SU-DHL-6 (cell line): ENCODE measurements at regions not wholly inside any gene's neighbourhood (a gene's known extent, or its start where the extent isn't known, plus 50 kb on each side); places are given as distances from the start of the nearest gene placed in this dataset.

Experiments
- EZH2phosphoT487 ChIP-seq: fragments of 200-600 bp; sonication (generic), shearing (Covaris generic); conservative IDR thresholded peaks from 2 replicates; pipeline ENCODE4 v1.6.1; 2018; ENCODE audit warnings: mild to moderate bottlenecking, antibody characterized with exemption, low read length, moderate library complexity, mixed read lengths
- TF ChIP-seq, protein P1 (sequence below): fragments of 200-600 bp; sonication (generic); IDR thresholded peaks from one replicate; pipeline ENCODE4 v1.5.1; 2017; ENCODE audit warnings: antibody characterized with exemption, mild to moderate bottlenecking, low read length, moderate library complexity; ENCODE audit not compliant: insufficient read depth, poor library complexity, severe bottlenecking

DNA sequence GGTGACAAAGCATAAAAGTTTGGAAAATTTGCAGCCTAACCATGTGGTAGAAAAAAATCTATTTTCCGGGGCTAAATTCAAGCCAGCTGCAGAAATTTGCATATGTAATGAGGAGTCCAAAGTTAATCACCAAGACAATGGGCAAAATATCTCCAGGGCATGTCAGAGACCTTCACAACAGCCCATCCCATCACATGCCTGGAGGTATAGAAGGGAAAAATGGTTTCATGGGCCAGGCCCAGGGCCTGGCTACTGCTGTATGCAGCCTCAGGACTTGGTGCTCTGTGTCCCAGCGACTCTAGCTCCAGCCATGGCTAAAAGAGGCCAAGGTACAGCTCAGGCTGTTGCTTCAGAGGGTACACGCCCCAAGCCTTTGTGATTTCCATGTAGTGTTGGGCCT lies 655.8 kb upstream of the MGAT4C start:
- TF ChIP-seq, protein P1, sequence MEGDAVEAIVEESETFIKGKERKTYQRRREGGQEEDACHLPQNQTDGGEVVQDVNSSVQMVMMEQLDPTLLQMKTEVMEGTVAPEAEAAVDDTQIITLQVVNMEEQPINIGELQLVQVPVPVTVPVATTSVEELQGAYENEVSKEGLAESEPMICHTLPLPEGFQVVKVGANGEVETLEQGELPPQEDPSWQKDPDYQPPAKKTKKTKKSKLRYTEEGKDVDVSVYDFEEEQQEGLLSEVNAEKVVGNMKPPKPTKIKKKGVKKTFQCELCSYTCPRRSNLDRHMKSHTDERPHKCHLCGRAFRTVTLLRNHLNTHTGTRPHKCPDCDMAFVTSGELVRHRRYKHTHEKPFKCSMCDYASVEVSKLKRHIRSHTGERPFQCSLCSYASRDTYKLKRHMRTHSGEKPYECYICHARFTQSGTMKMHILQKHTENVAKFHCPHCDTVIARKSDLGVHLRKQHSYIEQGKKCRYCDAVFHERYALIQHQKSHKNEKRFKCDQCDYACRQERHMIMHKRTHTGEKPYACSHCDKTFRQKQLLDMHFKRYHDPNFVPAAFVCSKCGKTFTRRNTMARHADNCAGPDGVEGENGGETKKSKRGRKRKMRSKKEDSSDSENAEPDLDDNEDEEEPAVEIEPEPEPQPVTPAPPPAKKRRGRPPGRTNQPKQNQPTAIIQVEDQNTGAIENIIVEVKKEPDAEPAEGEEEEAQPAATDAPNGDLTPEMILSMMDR = no peak
- TF ChIP-seq EZH2phosphoT487 = no peak
